SK-N-SH (cell line): ENCODE measurements at regions not wholly inside any gene's neighbourhood (a gene's known extent, or its start where the extent isn't known, plus 50 kb on each side); places are given as distances from the start of the nearest gene placed in this dataset.

ENCODE experiments used
- CHD2 ChIP-seq: fragments of 150-350 bp; IDR thresholded peaks from 2 replicates; pipeline ENCODE4 v1.6.1; 2018; ENCODE audit warnings: low read length; ENCODE audit not compliant: partially characterized antibody
- ELF1 ChIP-seq: IDR thresholded peaks from 2 replicates; pipeline ENCODE4 v1.4.0; 2012
- EP300 ChIP-seq, 2 experiments: IDR thresholded peaks; 2 replicates each; pipeline versions ENCODE4 v1.4.0 to v1.6.1; 2012; ENCODE audit warnings: borderline replicate concordance in 1 of 2, low read depth in 1 of 2, low read length in 1 of 2
- EZH2phosphoT487 ChIP-seq: fragments of 200-600 bp; sonication (generic); IDR thresholded peaks from 2 replicates; pipeline ENCODE4 v1.6.1; 2017; ENCODE audit warnings: low read depth, mixed run types, mild to moderate bottlenecking, antibody characterized with exemption, moderate library complexity, borderline replicate concordance
- FOXJ3 ChIP-seq: sonication (generic); formaldehyde crosslinking; IDR thresholded peaks from 2 replicates; pipeline ENCODE4 v1.5.1; 2020; ENCODE audit warnings: mild to moderate bottlenecking, missing genetic modification reagents
- GABPA ChIP-seq: IDR thresholded peaks from 2 replicates; pipeline ENCODE4 v1.4.0; 2012; ENCODE audit warnings: low read depth, mild to moderate bottlenecking
- GATA2 ChIP-seq: sonication (generic); formaldehyde crosslinking; IDR thresholded peaks from 2 replicates; pipeline ENCODE4 v1.5.0; 2020; ENCODE audit warnings: mild to moderate bottlenecking, missing genetic modification reagents
- JUND ChIP-seq: IDR thresholded peaks from 2 replicates; pipeline ENCODE4 v1.4.0; 2012
- MXI1 ChIP-seq: IDR thresholded peaks from 2 replicates; pipeline ENCODE4 v1.6.1; 2012; ENCODE audit warnings: mild to moderate bottlenecking, low read depth, low read length, improper control_type of control experiment
- NFIC ChIP-seq: IDR thresholded peaks from 2 replicates; pipeline ENCODE4 v1.4.0; 2012; ENCODE audit warnings: borderline replicate concordance
- NRF1 ChIP-seq: IDR thresholded peaks from 2 replicates; pipeline ENCODE4 v1.6.1; 2012; ENCODE audit warnings: low read depth, mild to moderate bottlenecking, low read length
- POLR2AphosphoS5 ChIP-seq: IDR thresholded peaks from 2 replicates; pipeline ENCODE4 v1.6.1; 2012; ENCODE audit warnings: low read depth, low read length
- RXRA ChIP-seq: IDR thresholded peaks from 2 replicates; pipeline ENCODE4 v1.4.0; 2012; ENCODE audit warnings: low read depth, mild to moderate bottlenecking, borderline replicate concordance
- SIN3A ChIP-seq: IDR thresholded peaks from 2 replicates; pipeline ENCODE4 v1.6.1; 2012; ENCODE audit warnings: low read depth, mild to moderate bottlenecking, low read length, moderate library complexity, borderline replicate concordance
- TEAD4 ChIP-seq: IDR thresholded peaks from 2 replicates; pipeline ENCODE4 v1.4.0; 2012; ENCODE audit warnings: mild to moderate bottlenecking, borderline replicate concordance; ENCODE audit not compliant: insufficient read depth
- YY1 ChIP-seq: IDR thresholded peaks from 2 replicates; pipeline ENCODE4 v1.4.0; 2012; ENCODE audit warnings: low read depth, mild to moderate bottlenecking
- TF ChIP-seq, protein P1 (sequence below): fragments of 150-350 bp; IDR thresholded peaks from 2 replicates; pipeline ENCODE4 v1.6.1; 2016; ENCODE audit warnings: mild to moderate bottlenecking, low read depth, low read length
- TF ChIP-seq, protein P2 (sequence below): IDR thresholded peaks from 2 replicates; pipeline ENCODE4; 2012
- TF ChIP-seq, protein P3 (sequence below): fragments of 150-350 bp; IDR thresholded peaks from 2 replicates; pipeline ENCODE4 v1.6.1; 2017; ENCODE audit warnings: antibody characterized with exemption, low read length, low read depth, borderline replicate concordance
- TF ChIP-seq, protein P4 (sequence below): IDR thresholded peaks from 2 replicates; pipeline ENCODE4 v1.6.1; 2012; ENCODE audit warnings: mild to moderate bottlenecking, low read depth, low read length, moderate library complexity
- TF ChIP-seq, protein P5 (sequence below): fragments of 200-600 bp; sonication (generic); IDR thresholded peaks from 2 replicates; pipeline ENCODE4 v1.6.1; 2017; ENCODE audit warnings: antibody characterized with exemption, mild to moderate bottlenecking, moderate library complexity

DNA sequence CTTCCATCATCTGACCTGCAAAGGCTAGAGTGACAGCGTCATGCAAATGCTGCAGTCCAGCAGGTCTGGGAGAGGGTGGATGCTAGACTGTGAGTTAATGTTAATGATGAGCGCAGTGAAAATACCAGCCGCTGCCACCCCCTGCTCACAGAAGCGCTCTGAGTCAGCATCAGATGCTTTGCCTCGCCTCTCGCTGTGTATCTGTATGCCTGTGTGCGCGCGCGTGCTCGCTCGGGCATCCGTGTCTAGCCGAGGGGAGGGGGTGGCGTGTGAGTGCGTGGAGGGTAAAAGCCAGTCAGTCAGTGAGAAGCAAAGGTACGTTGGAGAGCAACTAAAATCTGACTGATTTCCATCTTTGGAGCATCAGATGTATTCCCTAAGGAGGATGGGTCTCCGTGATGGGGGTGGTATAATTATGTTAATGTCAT lies 858.7 kb downstream of the USP25 start (continued):
- TF ChIP-seq, protein P1, sequence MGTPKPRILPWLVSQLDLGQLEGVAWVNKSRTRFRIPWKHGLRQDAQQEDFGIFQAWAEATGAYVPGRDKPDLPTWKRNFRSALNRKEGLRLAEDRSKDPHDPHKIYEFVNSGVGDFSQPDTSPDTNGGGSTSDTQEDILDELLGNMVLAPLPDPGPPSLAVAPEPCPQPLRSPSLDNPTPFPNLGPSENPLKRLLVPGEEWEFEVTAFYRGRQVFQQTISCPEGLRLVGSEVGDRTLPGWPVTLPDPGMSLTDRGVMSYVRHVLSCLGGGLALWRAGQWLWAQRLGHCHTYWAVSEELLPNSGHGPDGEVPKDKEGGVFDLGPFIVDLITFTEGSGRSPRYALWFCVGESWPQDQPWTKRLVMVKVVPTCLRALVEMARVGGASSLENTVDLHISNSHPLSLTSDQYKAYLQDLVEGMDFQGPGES = no peak
- TF ChIP-seq NRF1 (peak; percentile 52; the same call in 1 of the 2 replicates), ELF1 (no peak), YY1 (no peak), JUND (peak; percentile 19; the same call in 1 of the 2 replicates), EP300 (IDR thresholded peaks at IDR 0.05; ENCODE audit: borderline replicate concordance in 1 of 2, low read depth in 1 of 2, low read length in 1 of 2) (peak in 1 of 2 experiments; percentile 5; a peak in 1 of 4 replicates), TEAD4 (no peak), GABPA (no peak), RXRA (no peak), FOXJ3 (CRISPR knock-in tag) (peak; percentile 64; the same call in 1 of the 2 replicates), EZH2phosphoT487 (no peak), NFIC (no peak), POLR2AphosphoS5 (no peak), CHD2 (peak; percentile 50), MXI1 (peak; percentile 85), GATA2 (peak; percentile 75), SIN3A (no peak)
- TF ChIP-seq, protein P2, sequence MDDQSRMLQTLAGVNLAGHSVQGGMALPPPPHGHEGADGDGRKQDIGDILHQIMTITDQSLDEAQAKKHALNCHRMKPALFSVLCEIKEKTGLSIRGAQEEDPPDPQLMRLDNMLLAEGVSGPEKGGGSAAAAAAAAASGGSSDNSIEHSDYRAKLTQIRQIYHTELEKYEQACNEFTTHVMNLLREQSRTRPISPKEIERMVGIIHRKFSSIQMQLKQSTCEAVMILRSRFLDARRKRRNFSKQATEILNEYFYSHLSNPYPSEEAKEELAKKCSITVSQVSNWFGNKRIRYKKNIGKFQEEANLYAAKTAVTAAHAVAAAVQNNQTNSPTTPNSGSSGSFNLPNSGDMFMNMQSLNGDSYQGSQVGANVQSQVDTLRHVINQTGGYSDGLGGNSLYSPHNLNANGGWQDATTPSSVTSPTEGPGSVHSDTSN = no peak
- TF ChIP-seq, protein P3, sequence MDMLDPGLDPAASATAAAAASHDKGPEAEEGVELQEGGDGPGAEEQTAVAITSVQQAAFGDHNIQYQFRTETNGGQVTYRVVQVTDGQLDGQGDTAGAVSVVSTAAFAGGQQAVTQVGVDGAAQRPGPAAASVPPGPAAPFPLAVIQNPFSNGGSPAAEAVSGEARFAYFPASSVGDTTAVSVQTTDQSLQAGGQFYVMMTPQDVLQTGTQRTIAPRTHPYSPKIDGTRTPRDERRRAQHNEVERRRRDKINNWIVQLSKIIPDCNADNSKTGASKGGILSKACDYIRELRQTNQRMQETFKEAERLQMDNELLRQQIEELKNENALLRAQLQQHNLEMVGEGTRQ = no peak
- TF ChIP-seq, protein P4, sequence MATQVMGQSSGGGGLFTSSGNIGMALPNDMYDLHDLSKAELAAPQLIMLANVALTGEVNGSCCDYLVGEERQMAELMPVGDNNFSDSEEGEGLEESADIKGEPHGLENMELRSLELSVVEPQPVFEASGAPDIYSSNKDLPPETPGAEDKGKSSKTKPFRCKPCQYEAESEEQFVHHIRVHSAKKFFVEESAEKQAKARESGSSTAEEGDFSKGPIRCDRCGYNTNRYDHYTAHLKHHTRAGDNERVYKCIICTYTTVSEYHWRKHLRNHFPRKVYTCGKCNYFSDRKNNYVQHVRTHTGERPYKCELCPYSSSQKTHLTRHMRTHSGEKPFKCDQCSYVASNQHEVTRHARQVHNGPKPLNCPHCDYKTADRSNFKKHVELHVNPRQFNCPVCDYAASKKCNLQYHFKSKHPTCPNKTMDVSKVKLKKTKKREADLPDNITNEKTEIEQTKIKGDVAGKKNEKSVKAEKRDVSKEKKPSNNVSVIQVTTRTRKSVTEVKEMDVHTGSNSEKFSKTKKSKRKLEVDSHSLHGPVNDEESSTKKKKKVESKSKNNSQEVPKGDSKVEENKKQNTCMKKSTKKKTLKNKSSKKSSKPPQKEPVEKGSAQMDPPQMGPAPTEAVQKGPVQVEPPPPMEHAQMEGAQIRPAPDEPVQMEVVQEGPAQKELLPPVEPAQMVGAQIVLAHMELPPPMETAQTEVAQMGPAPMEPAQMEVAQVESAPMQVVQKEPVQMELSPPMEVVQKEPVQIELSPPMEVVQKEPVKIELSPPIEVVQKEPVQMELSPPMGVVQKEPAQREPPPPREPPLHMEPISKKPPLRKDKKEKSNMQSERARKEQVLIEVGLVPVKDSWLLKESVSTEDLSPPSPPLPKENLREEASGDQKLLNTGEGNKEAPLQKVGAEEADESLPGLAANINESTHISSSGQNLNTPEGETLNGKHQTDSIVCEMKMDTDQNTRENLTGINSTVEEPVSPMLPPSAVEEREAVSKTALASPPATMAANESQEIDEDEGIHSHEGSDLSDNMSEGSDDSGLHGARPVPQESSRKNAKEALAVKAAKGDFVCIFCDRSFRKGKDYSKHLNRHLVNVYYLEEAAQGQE = peak; percentile 32; the same call in 1 of the 2 replicates
- TF ChIP-seq, protein P5, sequence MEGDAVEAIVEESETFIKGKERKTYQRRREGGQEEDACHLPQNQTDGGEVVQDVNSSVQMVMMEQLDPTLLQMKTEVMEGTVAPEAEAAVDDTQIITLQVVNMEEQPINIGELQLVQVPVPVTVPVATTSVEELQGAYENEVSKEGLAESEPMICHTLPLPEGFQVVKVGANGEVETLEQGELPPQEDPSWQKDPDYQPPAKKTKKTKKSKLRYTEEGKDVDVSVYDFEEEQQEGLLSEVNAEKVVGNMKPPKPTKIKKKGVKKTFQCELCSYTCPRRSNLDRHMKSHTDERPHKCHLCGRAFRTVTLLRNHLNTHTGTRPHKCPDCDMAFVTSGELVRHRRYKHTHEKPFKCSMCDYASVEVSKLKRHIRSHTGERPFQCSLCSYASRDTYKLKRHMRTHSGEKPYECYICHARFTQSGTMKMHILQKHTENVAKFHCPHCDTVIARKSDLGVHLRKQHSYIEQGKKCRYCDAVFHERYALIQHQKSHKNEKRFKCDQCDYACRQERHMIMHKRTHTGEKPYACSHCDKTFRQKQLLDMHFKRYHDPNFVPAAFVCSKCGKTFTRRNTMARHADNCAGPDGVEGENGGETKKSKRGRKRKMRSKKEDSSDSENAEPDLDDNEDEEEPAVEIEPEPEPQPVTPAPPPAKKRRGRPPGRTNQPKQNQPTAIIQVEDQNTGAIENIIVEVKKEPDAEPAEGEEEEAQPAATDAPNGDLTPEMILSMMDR = no peak
